DOHH2 (cell line): ENCODE measurements at regions not wholly inside any gene's neighbourhood (a gene's known extent, or its start where the extent isn't known, plus 50 kb on each side); places are given as distances from the start of the nearest gene placed in this dataset.

ENCODE experiments used
- H3F3A ChIP-seq: fragments of 200-600 bp; sonication (generic), shearing (Covaris generic); 2 replicates; pipeline ENCODE4 v1.6.0; 2016; ENCODE audit warnings: antibody characterized with exemption, mild to moderate bottlenecking; ENCODE audit not compliant: control insufficient read depth, insufficient read depth
- H3K27ac ChIP-seq: fragments of 200-600 bp; sonication (generic); 2 replicates; pipeline ENCODE4 v1.5.1; 2014; ENCODE audit warnings: low read depth, mild to moderate bottlenecking, low read length, moderate library complexity
- H3K27me3 ChIP-seq: fragments of 200-600 bp; sonication (generic); 2 replicates; pipeline ENCODE4 v1.6.1; 2014; ENCODE audit warnings: mild to moderate bottlenecking, low read length, mixed read lengths; ENCODE audit not compliant: control insufficient read depth
- H3K36me3 ChIP-seq: fragments of 200-600 bp; sonication (generic); 2 replicates; pipeline ENCODE4 v1.6.1; 2014; ENCODE audit warnings: mild to moderate bottlenecking, low read length, moderate library complexity, mixed read lengths; ENCODE audit not compliant: control insufficient read depth
- H3K4me1 ChIP-seq: fragments of 200-600 bp; sonication (generic); 2 replicates; pipeline ENCODE4 v1.6.1; 2014; ENCODE audit warnings: mild to moderate bottlenecking, low read length, mixed read lengths; ENCODE audit not compliant: control insufficient read depth
- H3K4me2 ChIP-seq: fragments of 200-600 bp; sonication (generic); 2 replicates; pipeline ENCODE4 v1.6.0; 2014; ENCODE audit warnings: mild to moderate bottlenecking, low read length, moderate library complexity
- H3K4me3 ChIP-seq: fragments of 200-600 bp; sonication (generic); 2 replicates; pipeline ENCODE4 v1.5.1; 2014; ENCODE audit warnings: mild to moderate bottlenecking, low read length, mixed read lengths
- H3K79me2 ChIP-seq: fragments of 200-600 bp; sonication (generic); 2 replicates; pipeline ENCODE4 v1.6.1; 2014; ENCODE audit warnings: mild to moderate bottlenecking, low read length, mixed read lengths; ENCODE audit not compliant: control insufficient read depth
- H3K9me2 ChIP-seq: fragments of 200-600 bp; sonication (generic); replicated peaks from 2 replicates; pipeline ENCODE4 v1.6.1; 2014; ENCODE audit warnings: mild to moderate bottlenecking, low read length, mixed read lengths; ENCODE audit not compliant: control insufficient read depth
- H3K9me3 ChIP-seq: fragments of 200-600 bp; sonication (generic); 2 replicates; pipeline ENCODE4 v1.6.1; 2014; ENCODE audit warnings: antibody characterized with exemption, low read length, mixed read lengths; ENCODE audit not compliant: control insufficient read depth, insufficient read depth
- H4K20me1 ChIP-seq: fragments of 200-600 bp; sonication (generic); 2 replicates; pipeline ENCODE4 v1.6.0; 2014; ENCODE audit warnings: low read depth, mild to moderate bottlenecking, antibody characterized with exemption, low read length, moderate library complexity; ENCODE audit not compliant: control insufficient read depth, insufficient read depth
- CTCF ChIP-seq: fragments of 200-600 bp; sonication (generic); IDR thresholded peaks from one replicate; pipeline ENCODE4 v1.5.1; 2014; ENCODE audit warnings: antibody characterized with exemption, mild to moderate bottlenecking, low read depth, low read length; ENCODE audit not compliant: poor library complexity, severe bottlenecking
- EZH2phosphoT487 ChIP-seq: fragments of 200-600 bp; sonication (generic); IDR thresholded peaks from 2 replicates; pipeline ENCODE4 v1.6.1; 2017; ENCODE audit warnings: borderline replicate concordance, mild to moderate bottlenecking, antibody characterized with exemption, low read length, moderate library complexity, mixed read lengths

DNA sequence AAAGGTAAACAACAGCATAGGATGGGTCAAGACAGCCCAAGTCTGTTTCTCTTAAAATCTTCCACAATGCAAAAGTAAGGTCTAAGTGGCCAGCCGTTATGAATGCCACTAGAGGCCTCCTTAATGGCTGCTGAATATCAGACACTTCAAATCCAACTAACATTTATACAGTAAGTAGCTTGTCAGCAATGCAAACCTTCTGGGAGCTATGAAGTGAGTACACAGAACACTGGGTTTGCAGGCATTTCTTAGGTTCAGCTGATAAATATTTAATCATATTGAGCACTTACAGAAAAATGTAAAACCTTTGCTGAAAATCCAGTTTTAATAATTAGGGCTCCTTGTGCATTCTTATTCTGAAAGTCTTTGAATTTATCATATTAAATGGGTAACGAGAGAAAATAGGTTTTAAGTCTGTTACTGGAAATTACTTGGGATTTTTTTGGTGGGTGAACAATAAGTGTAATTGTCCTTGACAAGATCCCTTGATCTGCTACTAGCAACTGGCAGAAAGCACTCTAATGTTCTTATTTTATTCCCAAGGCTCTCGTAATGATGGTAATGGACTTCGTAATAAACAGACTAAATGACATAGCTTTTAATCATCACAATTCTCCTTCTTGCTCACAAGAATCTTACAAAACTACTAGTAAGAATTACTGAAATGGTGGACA is 141.7 kb upstream of the GPR149 start:
- no peaks in the 10 kb centered on the region for H3K79me2 ChIP-seq
- no peaks in the 10 kb centered on the region for H3K9me3 ChIP-seq
- no peak overlapping the region for H3K27ac ChIP-seq
- no peaks in the 10 kb centered on the region for H3K36me3 ChIP-seq
- H3K4me2 ChIP-seq, result no peak overlapping the region
- H3K4me1 ChIP-seq, result no peaks in the 10 kb centered on the region
- H4K20me1 ChIP-seq, result no peaks in the 10 kb centered on the region
- H3K9me2 ChIP-seq, result no peaks in the 10 kb centered on the region
- no peaks in the 10 kb centered on the region for H3F3A ChIP-seq
- H3K4me3 ChIP-seq, result no peak overlapping the region
- no peak for TF ChIP-seq EZH2phosphoT487
- TF ChIP-seq CTCF, result no peak
- no peaks in the 10 kb centered on the region for H3K27me3 ChIP-seq

- H3F3A ChIP-seq, result no peaks in the 10 kb centered on the region
- no peaks in the 10 kb centered on the region for H4K20me1 ChIP-seq
- TF ChIP-seq CTCF, result no peak
- TF ChIP-seq EZH2phosphoT487, result no peak
- no peak overlapping the region for H3K4me2 ChIP-seq
- H3K9me3 ChIP-seq, result no peaks in the 10 kb centered on the region
- H3K27ac ChIP-seq, result no peak overlapping the region
- no peaks in the 10 kb centered on the region for H3K4me1 ChIP-seq
- no peaks in the 10 kb centered on the region for H3K79me2 ChIP-seq
- H3K9me2 ChIP-seq, result no peaks in the 10 kb centered on the region
- H3K4me3 ChIP-seq, result no peak overlapping the region
- no peaks in the 10 kb centered on the region for H3K36me3 ChIP-seq
- H3K27me3 ChIP-seq, result no peaks in the 10 kb centered on the region
Observed at GRCh38 chr3:154568064-154568463, 138.1 kb upstream of the GPR149 start.

GRCh38 chr3:154559623-154560022 is 129.6 kb upstream of the GPR149 start:
- H3K79me2 ChIP-seq, result no peaks in the 10 kb centered on the region
- H3K4me1 ChIP-seq, result no peaks in the 10 kb centered on the region
- H3K9me2 ChIP-seq, result no peaks in the 10 kb centered on the region
- H3K36me3 ChIP-seq, result no peaks in the 10 kb centered on the region
- no peaks in the 10 kb centered on the region for H3K27me3 ChIP-seq
- no peak overlapping the region for H3K4me2 ChIP-seq
- H3K4me3 ChIP-seq, result no peak overlapping the region
- no peak for TF ChIP-seq EZH2phosphoT487
- TF ChIP-seq CTCF, result no peak
- H3K9me3 ChIP-seq, result no peaks in the 10 kb centered on the region
- no peaks in the 10 kb centered on the region for H3F3A ChIP-seq
- H3K27ac ChIP-seq, result no peak overlapping the region
- no peaks in the 10 kb centered on the region for H4K20me1 ChIP-seq

GRCh38 chr3:154552338-154552737 is 122.3 kb upstream of the GPR149 start:
- no peaks in the 10 kb centered on the region for H3K9me3 ChIP-seq

More at GRCh38 chr3:154552338-154552737, 122.3 kb upstream of the GPR149 start:
- no peak overlapping the region for H3K4me3 ChIP-seq
- H3F3A ChIP-seq, result no peaks in the 10 kb centered on the region
- H3K9me2 ChIP-seq, result no peaks in the 10 kb centered on the region
- TF ChIP-seq CTCF (peak; percentile 53), EZH2phosphoT487 (no peak)
- H3K79me2 ChIP-seq, result no peaks in the 10 kb centered on the region
- H3K36me3 ChIP-seq, result no peaks in the 10 kb centered on the region
- H3K27ac ChIP-seq, result no peak overlapping the region
- H3K27me3 ChIP-seq, result no peaks in the 10 kb centered on the region
- H3K4me2 ChIP-seq, result no peak overlapping the region
- no peaks in the 10 kb centered on the region for H3K4me1 ChIP-seq
- H4K20me1 ChIP-seq, result no peaks in the 10 kb centered on the region
